Natural killer cell treated with Interleukin-12 subunit alpha and Interleukin-12 subunit beta and Interleukin-15 and Interleukin-18, amount 100 ng/mL, for 72 hours (primary cell): ENCODE measurements at regions not wholly inside any gene's neighbourhood (a gene's known extent, or its start where the extent isn't known, plus 50 kb on each side); places are given as distances from the start of the nearest gene placed in this dataset.
"Not testable (repeated sequence)": the region's sequence is repeated elsewhere in the genome, so short reads cannot be mapped to it uniquely, and the experiment has no call there.

ENCODE experiments used
- ATAC-seq, 2 donors: fragments of 150-1000 bp; cut with Tn5 transposase in 1 of 2; sonication (Bioruptor Pico), chemical (Tn5 transposase) in 1 of 2; 2 replicates each; pipeline ENCODE4 v1.10.0; 2021
- DNase-seq: peaks from one replicate; pipeline ENCODE4 v3.0.0; 2022; ENCODE audit warnings: low spot score
- H3K27ac Mint-ChIP-seq, 2 donors: 1 replicate in 1 of 2; 2 replicates in 1 of 2; pipeline ENCODE4 v1.8.0; 2022; ENCODE audit warnings: mixed read lengths in 2 of 2, mild to moderate bottlenecking in 1 of 2, moderate library complexity in 1 of 2
- H3K27me3 Mint-ChIP-seq, 2 donors: 1 replicate in 1 of 2; 2 replicates in 1 of 2; pipeline ENCODE4 v1.8.0; 2022; ENCODE audit warnings: mixed read lengths in 2 of 2
- H3K36me3 Mint-ChIP-seq: one replicate; pipeline ENCODE4 v1.8.0; 2022; ENCODE audit warnings: mixed read lengths
- H3K4me1 Mint-ChIP-seq, 2 donors: 1 replicate in 1 of 2; 2 replicates in 1 of 2; pipeline ENCODE4 v1.8.0; 2022; ENCODE audit warnings: low read depth in 2 of 2, mixed read lengths in 2 of 2, mild to moderate bottlenecking in 1 of 2
- H3K4me3 Mint-ChIP-seq: one replicate; pipeline ENCODE4 v1.8.0; 2022; ENCODE audit warnings: mixed read lengths
- H3K9me3 Mint-ChIP-seq: 2 replicates; pipeline ENCODE4 v1.8.0; 2022; ENCODE audit warnings: mixed read lengths

- ATAC-seq (no peak), DNase-seq (no peak)
- peaks cover 4% of the 10 kb centered on the region for H3K36me3 Mint-ChIP-seq
- no peak overlapping the region for H3K4me3 Mint-ChIP-seq
- H3K9me3 Mint-ChIP-seq = no peaks in the 10 kb centered on the region
- H3K27me3 Mint-ChIP-seq = no peaks in the 10 kb centered on the region
- no peaks in the 10 kb centered on the region for H3K4me1 Mint-ChIP-seq
- no peak overlapping the region for H3K27ac Mint-ChIP-seq
Observed at GRCh38 chr6:164396071-164397047, 913.0 kb downstream of the C6orf118 start.

GRCh38 chr6:164379795-164380194 lies 929.6 kb downstream of the C6orf118 start:
- H3K9me3 Mint-ChIP-seq = peaks cover 17% of the 10 kb centered on the region
- H3K36me3 Mint-ChIP-seq = no peaks in the 10 kb centered on the region
- H3K4me3 Mint-ChIP-seq = no peak overlapping the region
- no peak for DNase-seq
- no peak for ATAC-seq
- H3K27ac Mint-ChIP-seq = no peak overlapping the region
- no peaks in the 10 kb centered on the region for H3K27me3 Mint-ChIP-seq
- H3K4me1 Mint-ChIP-seq = no peaks in the 10 kb centered on the region

- H3K9me3 Mint-ChIP-seq = peaks cover 14% of the 10 kb centered on the region
- H3K27ac Mint-ChIP-seq = no peak overlapping the region
- no peaks in the 10 kb centered on the region for H3K4me1 Mint-ChIP-seq
- no peak for ATAC-seq
- no peaks in the 10 kb centered on the region for H3K27me3 Mint-ChIP-seq
- no peak for DNase-seq
- no peaks in the 10 kb centered on the region for H3K36me3 Mint-ChIP-seq
- no peak overlapping the region for H3K4me3 Mint-ChIP-seq
Observed at GRCh38 chr6:164378330-164378729, 931.1 kb downstream of the C6orf118 start.

GRCh38 chr6:164377348-164377918 lies 932.0 kb downstream of the C6orf118 start:
- H3K4me1 Mint-ChIP-seq = no peaks in the 10 kb centered on the region
- peaks cover 14% of the 10 kb centered on the region for H3K9me3 Mint-ChIP-seq
- no peak overlapping the region for H3K27ac Mint-ChIP-seq
- ATAC-seq (no peak), DNase-seq (no peak)
- no peaks in the 10 kb centered on the region for H3K36me3 Mint-ChIP-seq
- no peaks in the 10 kb centered on the region for H3K27me3 Mint-ChIP-seq
- no peak overlapping the region for H3K4me3 Mint-ChIP-seq

- H3K27ac Mint-ChIP-seq = no peak overlapping the region
- ATAC-seq (no peak), DNase-seq (no peak)
- H3K9me3 Mint-ChIP-seq = peaks cover 3% of the 10 kb centered on the region
- no peaks in the 10 kb centered on the region for H3K27me3 Mint-ChIP-seq
- H3K4me1 Mint-ChIP-seq = no peaks in the 10 kb centered on the region
- H3K4me3 Mint-ChIP-seq = no peak overlapping the region
- no peaks in the 10 kb centered on the region for H3K36me3 Mint-ChIP-seq
Observed at GRCh38 chr6:164370773-164371172, 938.6 kb downstream of the C6orf118 start.

- H3K4me3 Mint-ChIP-seq = no peak overlapping the region
- H3K9me3 Mint-ChIP-seq = peaks cover 26% of the 10 kb centered on the region
- H3K27me3 Mint-ChIP-seq = no peaks in the 10 kb centered on the region
- no peaks in the 10 kb centered on the region for H3K4me1 Mint-ChIP-seq
- H3K36me3 Mint-ChIP-seq = peaks cover 15% of the 10 kb centered on the region
- no peak for DNase-seq
- H3K27ac Mint-ChIP-seq = no peak overlapping the region
- ATAC-seq = no peak
Observed at GRCh38 chr6:164359441-164359840, 944.9 kb downstream of the QKI start.

- DNase-seq (no peak), ATAC-seq (no peak)
- Mint-ChIP-seq H3K4me3 (no peak overlapping the region), H3K36me3 (peaks cover 15% of the 10 kb centered on the region), H3K9me3 (peaks cover 24% of the 10 kb centered on the region), H3K27me3 (no peaks in the 10 kb centered on the region), H3K4me1 (no peaks in the 10 kb centered on the region), H3K27ac (no peak overlapping the region)
Observed at GRCh38 chr6:164359036-164359435, 944.5 kb downstream of the QKI start.

GRCh38 chr6:164356814-164357213 lies 942.3 kb downstream of the QKI start:
- Mint-ChIP-seq H3K4me3 (no peak overlapping the region), H3K36me3 (peaks cover 15% of the 10 kb centered on the region), H3K27ac (no peak overlapping the region), H3K9me3 (peaks cover 20% of the 10 kb centered on the region), H3K4me1 (no peaks in the 10 kb centered on the region), H3K27me3 (no peaks in the 10 kb centered on the region)
- DNase-seq (no peak), ATAC-seq (no peak)

- no peak overlapping the region for H3K27ac Mint-ChIP-seq
Observed at GRCh38 chr6:164347455-164347854, 932.9 kb downstream of the QKI start.

GRCh38 chr6:164346631-164347030 lies 932.1 kb downstream of the QKI start:
- H3K9me3 Mint-ChIP-seq = peaks cover 13% of the 10 kb centered on the region

More at GRCh38 chr6:164347455-164347854, 932.9 kb downstream of the QKI start:
- Mint-ChIP-seq H3K27me3 (no peaks in the 10 kb centered on the region), H3K9me3 (peaks cover 11% of the 10 kb centered on the region), H3K4me1 (no peaks in the 10 kb centered on the region), H3K36me3 (no peaks in the 10 kb centered on the region), H3K4me3 (no peak overlapping the region)
- ATAC-seq = no peak
- no peak for DNase-seq

GRCh38 chr6:164345806-164346496 lies 931.4 kb downstream of the QKI start:
- Mint-ChIP-seq H3K9me3 (peaks cover 13% of the 10 kb centered on the region), H3K4me3 (no peak overlapping the region), H3K27ac (no peak overlapping the region), H3K27me3 (no peaks in the 10 kb centered on the region), H3K4me1 (no peaks in the 10 kb centered on the region), H3K36me3 (no peaks in the 10 kb centered on the region)
- no peak for DNase-seq
- ATAC-seq = no peak

More at GRCh38 chr6:164346631-164347030, 932.1 kb downstream of the QKI start:
- Mint-ChIP-seq H3K27ac (no peak overlapping the region), H3K4me3 (no peak overlapping the region), H3K27me3 (no peaks in the 10 kb centered on the region), H3K4me1 (no peaks in the 10 kb centered on the region), H3K36me3 (no peaks in the 10 kb centered on the region)
- no peak for ATAC-seq
- DNase-seq = no peak

GRCh38 chr6:164345327-164345726 lies 930.8 kb downstream of the QKI start:
- Mint-ChIP-seq H3K4me1 (no peaks in the 10 kb centered on the region), H3K4me3 (no peak overlapping the region), H3K27ac (no peak overlapping the region), H3K36me3 (no peaks in the 10 kb centered on the region), H3K27me3 (no peaks in the 10 kb centered on the region), H3K9me3 (peaks cover 13% of the 10 kb centered on the region)
- DNase-seq (no peak), ATAC-seq (no peak)

- DNase-seq = no peak
Observed at GRCh38 chr6:164344801-164345291, 930.3 kb downstream of the QKI start.

GRCh38 chr6:164339442-164339841 lies 924.9 kb downstream of the QKI start:
- ATAC-seq, H3K27ac Mint-ChIP-seq, H3K4me1 Mint-ChIP-seq, H3K4me3 Mint-ChIP-seq, H3K36me3 Mint-ChIP-seq, DNase-seq, H3K27me3 Mint-ChIP-seq: not testable (repeated sequence)
- H3K9me3 Mint-ChIP-seq = peaks cover 13% of the 10 kb centered on the region

More at GRCh38 chr6:164344801-164345291, 930.3 kb downstream of the QKI start:
- Mint-ChIP-seq H3K9me3 (peaks cover 13% of the 10 kb centered on the region), H3K4me3 (no peak overlapping the region), H3K27me3 (no peaks in the 10 kb centered on the region), H3K36me3 (no peaks in the 10 kb centered on the region), H3K4me1 (no peaks in the 10 kb centered on the region), H3K27ac (no peak overlapping the region)
- ATAC-seq = no peak
